RWPE1 (cell line): ENCODE measurements at regions not wholly inside any gene's neighbourhood (a gene's known extent, or its start where the extent isn't known, plus 50 kb on each side); places are given as distances from the start of the nearest gene placed in this dataset.

Experiments
- CTCF ChIA-PET: fragments of 350-600 bp; sonication (Branson Sonifier 250); formaldehyde crosslinking; extraction: SDS; loops from one replicate; lab custom pipeline; 2021; lab: Yijun Ruan, JAX
- POLR2A ChIA-PET: fragments of 400-600 bp; formaldehyde crosslinking; extraction: SDS; loops from one replicate; lab custom pipeline; 2020; ENCODE audit warnings: antibody characterized with exemption; ENCODE audit not compliant: low non-redundant PET; lab: Yijun Ruan, JAX
- DNase-seq: peaks from one replicate; pipeline ENCODE4 v3.0.0; 2012; ENCODE audit warnings: low spot score
- H3K27ac ChIP-seq: fragments of 450-650 bp; 2 replicates; pipeline ENCODE4 v1.5.1; 2017
- CTCF ChIP-seq: fragments of 450-650 bp; conservative IDR thresholded peaks from 2 replicates; pipeline ENCODE4 v1.5.1; 2017; ENCODE audit warnings: low read depth, mild to moderate bottlenecking

- CTCF ChIA-PET: interaction anchor here (0.6 kb wide), 1 partner anchor 8 kb away, joined by 3 read pairs; no protein-coding TSS in a partner anchor
- DNase-seq: no peak
- no peak for TF ChIP-seq CTCF
- POLR2A ChIA-PET: no interaction called here
- H3K27ac ChIP-seq: no peak overlapping the region
Measured at GRCh38 chr4:11606078-11606477, 177.4 kb upstream of the HS3ST1 start.

- no peak for DNase-seq
- ChIA-PET CTCF (no interaction called here), POLR2A (no interaction called here)
- no peak for TF ChIP-seq CTCF
- H3K27ac ChIP-seq: no peak overlapping the region
Measured at GRCh38 chr4:11605597-11605996, 176.9 kb upstream of the HS3ST1 start.

- DNase-seq: no peak
- ChIA-PET CTCF (no interaction called here), POLR2A (no interaction called here)
- no peak overlapping the region for H3K27ac ChIP-seq
- TF ChIP-seq CTCF: no peak
Measured at GRCh38 chr4:11604821-11605220, 176.1 kb upstream of the HS3ST1 start.

- DNase-seq: no peak
Measured at GRCh38 chr4:11603591-11604194, 175.0 kb upstream of the HS3ST1 start.

GRCh38 chr4:11602606-11603340 is 174.1 kb upstream of the HS3ST1 start:
- TF ChIP-seq CTCF: no peak
- ChIA-PET CTCF (no interaction called here), POLR2A (no interaction called here)
- H3K27ac ChIP-seq: no peak overlapping the region
- no peak for DNase-seq

More at GRCh38 chr4:11603591-11604194, 175.0 kb upstream of the HS3ST1 start:
- no peak overlapping the region for H3K27ac ChIP-seq
- POLR2A ChIA-PET: no interaction called here
- no peak for TF ChIP-seq CTCF
- CTCF ChIA-PET: no interaction called here

GRCh38 chr4:11599064-11599463 is 170.4 kb upstream of the HS3ST1 start:
- POLR2A ChIA-PET: no interaction called here
- CTCF ChIA-PET: no interaction called here
- no peak for DNase-seq
- H3K27ac ChIP-seq: no peak overlapping the region
- no peak for TF ChIP-seq CTCF
